ENCODE measurements at regions not wholly inside any gene's neighbourhood (a gene's known extent, or its start where the extent isn't known, plus 50 kb on each side); places are given as distances from the start of the nearest gene placed in this dataset.
"Not testable (repeated sequence)": the region's sequence is repeated elsewhere in the genome, so short reads cannot be mapped to it uniquely, and the experiment has no call there.

DNA sequence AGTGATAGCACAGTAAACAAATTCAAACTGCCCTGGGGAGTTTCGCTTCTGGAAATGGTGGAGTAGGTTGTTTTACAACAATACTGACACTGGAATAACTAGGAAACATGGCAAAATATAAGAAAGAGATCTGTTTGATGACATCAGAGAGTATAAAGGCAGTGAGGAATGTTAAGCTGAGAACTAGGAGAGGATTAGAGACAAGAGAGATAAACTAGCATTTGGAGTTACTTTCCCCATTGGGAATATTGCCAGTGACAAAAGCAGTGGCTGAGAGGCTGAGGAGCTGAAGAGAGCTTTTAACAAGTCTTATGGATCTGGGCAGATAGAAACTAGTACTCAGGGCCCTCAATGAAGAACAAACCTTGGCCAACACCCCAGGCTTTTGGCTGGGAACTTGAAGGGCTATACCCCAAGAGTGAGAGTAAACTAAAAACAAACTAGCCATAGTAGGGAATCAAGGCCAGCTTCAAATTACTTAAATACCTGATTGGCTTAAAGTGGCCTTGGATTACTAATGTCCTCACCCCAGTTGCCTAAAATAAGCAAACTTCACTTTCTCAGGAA, 280.4 kb downstream of the KLF13 start:
- DNase-seq = no peak

GRCh38 chr15:31607656-31608055, 281.0 kb downstream of the KLF13 start:
- DNase-seq = no peak

- no peak for DNase-seq
Measured at GRCh38 chr15:31609258-31609681, 282.6 kb downstream of the KLF13 start.

DNA sequence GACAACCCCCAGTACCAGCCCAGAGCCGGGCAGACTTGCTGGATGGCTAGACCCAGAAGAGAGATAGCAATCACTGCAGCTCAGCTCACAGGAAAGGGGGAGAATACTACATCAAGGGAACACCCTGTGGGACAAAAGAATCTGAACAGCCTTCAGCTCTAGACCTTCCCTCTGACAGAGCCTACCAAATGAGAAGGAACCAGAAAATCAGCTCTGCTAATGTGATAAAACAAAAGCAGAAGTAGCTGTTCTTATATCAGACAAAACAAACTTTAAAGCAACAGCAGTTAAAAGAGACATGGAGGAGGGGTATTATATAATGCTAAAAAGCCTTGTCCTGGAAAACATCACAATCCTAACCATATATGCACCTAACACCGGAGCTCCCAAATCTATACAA, 283.3 kb downstream of the KLF13 start:
- no peak for DNase-seq

DNA sequence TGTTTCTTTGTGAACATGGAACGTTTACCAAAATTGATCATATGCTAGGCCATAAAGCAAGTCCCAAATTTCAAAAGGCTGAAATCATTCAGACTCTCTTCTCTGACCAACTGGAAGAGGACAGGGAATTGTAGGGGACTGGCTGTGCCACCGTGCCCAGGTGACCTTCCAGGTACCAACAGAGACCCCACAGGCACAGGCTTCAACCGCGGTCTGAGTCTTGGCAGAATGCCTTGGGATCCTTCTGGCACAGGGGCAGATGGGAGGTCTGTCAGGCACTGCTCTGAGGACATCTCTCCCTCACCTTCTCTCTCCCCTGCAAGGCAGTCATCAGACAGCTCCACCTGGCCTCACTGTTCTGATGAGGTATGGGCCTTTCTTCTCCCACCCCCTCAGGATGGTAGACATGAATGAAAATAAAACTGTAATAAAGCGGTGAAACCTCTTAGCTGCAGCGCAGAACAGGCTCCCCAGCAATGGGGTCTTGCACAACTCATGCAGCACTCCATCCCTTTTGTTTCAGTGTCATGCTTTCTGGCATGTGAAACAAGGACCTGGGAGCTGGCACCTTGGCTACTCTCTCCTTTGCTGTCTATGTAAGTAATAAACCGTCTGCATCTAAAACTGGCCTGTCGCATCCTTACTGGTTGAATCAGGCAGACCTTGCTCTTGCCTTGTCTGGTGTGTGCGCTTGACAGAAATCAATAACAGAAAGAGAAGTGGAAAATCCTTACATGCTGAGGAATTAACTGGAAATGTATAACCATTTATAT, 289.2 kb downstream of the KLF13 start:
- DNase-seq = no peak

GRCh38 chr15:31623297-31623696, 296.7 kb downstream of the KLF13 start:
- not testable (repeated sequence) for DNase-seq

DNA sequence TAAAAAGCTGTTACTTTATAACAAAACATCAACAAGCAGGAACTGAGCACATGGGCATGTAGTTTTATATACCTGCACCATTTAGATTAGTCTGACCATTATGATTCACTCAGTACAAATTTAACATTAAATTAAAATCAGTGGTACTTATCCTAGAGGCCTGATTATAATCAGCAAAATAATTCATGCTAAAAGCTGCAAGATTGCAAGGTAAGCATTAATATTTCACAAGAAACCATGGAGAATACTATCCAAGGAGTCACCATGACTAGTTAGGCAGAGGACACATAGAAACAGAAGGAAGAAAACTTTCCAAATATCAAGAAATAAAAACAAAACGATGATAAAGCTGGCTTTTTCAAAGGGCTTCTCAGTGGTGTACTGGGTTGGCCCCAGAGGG, 297.5 kb downstream of the KLF13 start:
- not testable (repeated sequence) for DNase-seq

DNA sequence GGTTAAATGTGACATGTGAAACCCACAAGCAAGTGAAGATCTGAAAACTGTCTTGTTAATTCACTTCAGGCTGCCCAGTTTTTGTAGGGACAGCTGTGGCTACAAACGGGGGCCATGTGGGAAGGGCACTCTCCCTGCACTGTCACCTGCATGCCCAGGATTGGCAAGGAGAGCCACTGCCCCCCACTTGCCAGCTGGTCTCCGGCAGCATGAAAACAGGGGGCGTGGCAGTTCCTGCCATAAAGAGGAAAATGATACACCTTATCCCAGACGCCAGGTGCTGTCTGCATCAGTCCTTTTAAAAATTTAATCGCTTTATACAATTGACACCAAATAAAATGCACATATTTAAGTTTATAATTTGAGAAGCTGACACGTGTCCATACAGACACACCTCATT, 309.1 kb downstream of the KLF13 start:
- peak; percentile 67 for DNase-seq

GRCh38 chr15:31636911-31637310, 310.3 kb downstream of the KLF13 start:
- DNase-seq = not testable (repeated sequence)

- not testable (repeated sequence) for DNase-seq
Measured at GRCh38 chr15:31643955-31644354, 317.3 kb downstream of the KLF13 start.

DNA sequence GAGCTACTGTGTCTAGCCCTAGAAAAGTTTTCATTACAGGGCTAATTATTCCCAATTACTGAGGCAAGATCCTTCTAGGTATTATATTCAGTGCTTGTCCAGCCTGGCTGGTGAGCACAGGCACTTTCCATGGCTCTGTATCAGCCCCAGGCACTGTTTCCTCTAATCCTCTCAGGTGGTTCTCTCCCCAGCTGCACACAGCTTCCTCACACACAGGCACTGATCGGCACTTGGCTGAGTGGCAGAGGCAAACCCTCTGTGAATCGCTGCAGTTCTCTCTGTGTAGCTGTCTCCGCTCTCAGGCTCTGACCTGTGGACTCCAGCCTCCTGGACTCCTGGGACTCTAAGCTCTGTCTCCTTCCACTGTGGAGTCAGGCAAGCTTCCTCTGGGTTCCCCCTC, 318.1 kb downstream of the KLF13 start:
- DNase-seq = not testable (repeated sequence)

DNA sequence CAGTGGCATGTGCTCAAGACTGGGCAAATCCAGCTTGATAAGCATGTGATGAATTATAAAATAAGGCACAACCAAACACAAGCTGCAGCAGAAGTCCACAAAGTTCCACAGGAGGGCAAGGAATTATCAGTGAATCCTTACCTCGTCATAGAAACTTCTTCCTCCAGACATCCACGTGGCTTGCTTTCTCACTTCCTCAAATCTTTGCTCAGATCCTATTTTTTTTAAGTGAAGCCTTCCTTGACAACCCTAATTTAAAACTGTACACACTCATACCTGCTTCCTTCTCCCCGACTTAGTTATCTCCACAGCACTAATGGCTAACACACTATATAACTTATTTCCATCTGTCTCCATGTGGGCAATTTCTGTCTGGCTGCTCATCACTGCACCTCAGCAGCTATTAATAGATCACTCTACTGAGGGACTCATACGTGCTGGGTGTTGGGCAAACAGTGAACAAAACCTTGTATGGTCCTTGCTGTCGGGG, 320.7 kb downstream of the KLF13 start:
- DNase-seq = not testable (repeated sequence)

GRCh38 chr15:31649634-31650033, 323.0 kb downstream of the KLF13 start:
- not testable (repeated sequence) for DNase-seq

DNA sequence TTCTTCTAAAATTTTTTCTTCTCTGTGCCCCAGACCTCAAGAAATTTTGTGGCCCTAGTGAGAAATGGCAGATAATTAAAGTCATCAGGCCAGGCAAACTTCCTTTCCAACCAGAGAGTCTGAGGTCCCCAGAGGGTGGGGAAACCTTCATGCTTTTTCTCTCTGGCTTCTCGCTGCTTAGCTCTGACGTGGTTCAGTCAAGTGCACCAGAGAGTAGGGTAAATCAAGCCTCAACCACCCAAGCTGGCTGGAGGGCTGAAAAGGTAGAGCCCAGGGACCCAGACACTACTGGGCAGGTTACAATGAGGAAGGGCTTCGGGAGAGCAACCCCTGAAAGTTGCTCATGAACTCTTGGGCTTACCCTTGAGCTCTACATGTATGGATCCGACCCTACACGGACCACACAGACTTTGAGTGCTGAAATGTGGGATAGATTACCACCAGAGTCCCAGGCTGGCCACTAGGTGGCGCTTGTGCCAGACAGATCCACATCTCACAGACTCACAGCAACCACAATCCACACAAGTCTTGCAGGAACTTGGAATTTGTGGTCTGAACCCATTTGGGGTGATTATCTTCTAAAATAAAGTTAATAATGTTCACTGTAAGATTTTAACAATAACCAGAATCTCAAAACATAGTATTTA, 323.5 kb downstream of the KLF13 start:
- DNase-seq = not testable (repeated sequence)

GRCh38 chr15:31656915-31657314, 330.3 kb downstream of the KLF13 start:
- not testable (repeated sequence) for DNase-seq

DNA sequence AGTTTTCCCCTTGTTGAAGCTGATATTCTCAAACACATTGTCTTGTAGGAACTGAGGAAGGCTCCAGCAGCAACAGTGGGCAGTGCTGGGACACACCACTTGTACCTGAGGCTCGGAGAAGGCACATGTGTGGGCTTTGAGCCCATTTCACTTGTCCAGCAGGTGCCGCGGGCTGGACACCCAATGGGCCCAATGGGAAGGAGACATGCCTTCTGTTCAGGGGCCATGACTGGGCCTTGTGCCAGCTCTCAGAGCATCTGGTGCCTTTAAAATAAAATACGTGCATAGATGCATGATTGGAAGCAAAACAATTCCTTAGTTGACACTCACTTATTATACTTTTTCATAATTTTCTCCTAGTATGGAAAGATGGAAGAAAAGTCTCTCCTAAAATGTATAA, 334.2 kb downstream of the KLF13 start:
- DNase-seq = no peak

DNA sequence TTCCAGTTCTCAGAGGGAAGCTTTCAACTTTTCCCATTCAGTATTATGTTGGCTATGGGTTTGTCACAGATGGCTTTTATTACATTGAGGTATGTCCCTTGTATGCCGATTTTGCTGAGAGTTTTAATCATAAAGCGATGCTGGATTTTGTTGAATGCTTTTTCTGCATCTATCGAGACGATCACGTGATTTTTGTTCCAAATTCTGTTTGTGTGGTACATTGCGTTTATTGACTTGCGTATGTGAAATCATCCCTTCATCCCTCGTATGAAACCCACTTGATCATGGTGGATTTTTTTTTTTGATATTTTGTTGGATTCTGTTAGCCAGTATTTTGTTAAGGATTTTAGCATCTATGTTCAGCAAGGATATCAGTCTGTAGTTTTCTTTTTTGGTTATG, 339.1 kb downstream of the KLF13 start:
- DNase-seq = not testable (repeated sequence)

- not testable (repeated sequence) for DNase-seq
Measured at GRCh38 chr15:31669158-31669908, 342.7 kb downstream of the KLF13 start.

GRCh38 chr15:31673263-31673662, 346.6 kb downstream of the KLF13 start:
- not testable (repeated sequence) for DNase-seq

DNA sequence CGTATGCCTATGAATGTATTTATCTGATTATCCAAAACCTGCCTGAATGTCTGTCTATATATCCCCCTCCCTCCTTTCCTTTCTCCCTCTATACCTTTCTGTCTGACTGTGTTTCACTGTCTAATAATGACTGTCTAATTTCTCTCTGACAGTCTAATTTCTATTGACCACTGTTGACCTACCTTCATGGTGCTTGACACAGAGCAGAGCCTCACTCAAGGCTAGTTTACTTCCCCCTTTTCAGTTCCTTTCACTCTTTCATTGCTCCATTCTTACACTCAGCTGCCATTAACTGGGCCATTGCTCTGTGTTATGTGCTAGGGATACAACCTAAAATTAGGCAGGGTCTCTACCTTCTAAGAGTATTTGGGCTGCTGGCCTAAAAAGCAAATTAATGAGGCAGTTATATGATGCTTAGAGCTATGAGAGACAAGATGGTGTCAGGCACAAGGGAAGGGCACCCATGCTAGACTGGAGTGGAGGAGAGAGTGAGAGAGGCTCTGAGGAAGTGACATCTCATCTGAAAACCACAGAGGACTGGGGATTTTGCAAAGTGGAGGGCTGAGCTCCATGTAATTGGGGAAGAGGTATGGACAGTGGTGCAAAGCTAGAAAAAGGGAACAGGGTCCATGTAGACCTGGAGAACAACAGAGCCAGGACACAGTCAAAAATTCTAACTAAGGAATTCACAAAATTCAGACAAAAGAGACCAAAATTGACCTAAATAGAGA, 348.6 kb upstream of the CHRNA7 start:
- DNase-seq = not testable (repeated sequence)

GRCh38 chr15:31687088-31687487, 343.2 kb upstream of the CHRNA7 start:
- not testable (repeated sequence) for DNase-seq

DNA sequence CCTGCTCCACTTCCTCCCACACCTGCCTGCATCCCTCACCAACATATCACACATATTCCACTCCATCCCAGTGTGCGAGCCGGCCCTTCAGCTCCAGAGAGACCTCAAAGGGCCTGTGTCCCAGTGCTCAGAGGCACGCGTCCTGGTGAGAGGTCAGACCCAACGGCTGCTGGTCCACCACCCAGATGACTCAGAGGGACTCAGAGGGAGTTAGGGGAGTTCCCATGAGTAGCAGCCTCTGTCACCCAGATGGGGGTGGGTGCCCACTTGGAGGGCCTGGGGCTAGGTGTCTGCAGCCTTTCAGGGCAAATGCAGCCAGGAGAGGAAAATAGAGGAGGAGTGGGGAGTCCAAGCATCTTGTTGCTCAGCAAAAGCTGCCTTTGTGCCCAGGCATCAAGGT, 333.8 kb upstream of the CHRNA7 start:
- not testable (repeated sequence) for DNase-seq

All from NCI-H2171 (cell line).